GM10266 (cell line): ENCODE measurements at regions not wholly inside any gene's neighbourhood (a gene's known extent, or its start where the extent isn't known, plus 50 kb on each side); places are given as distances from the start of the nearest gene placed in this dataset.

Experiments used
- DNase-seq: peaks from one replicate; pipeline ENCODE4 v3.0.0; 2012; ENCODE audit errors: extremely low spot score
- CTCF ChIP-seq: IDR thresholded peaks from 2 replicates; pipeline ENCODE4 v1.5.1; 2012; ENCODE audit warnings: mild to moderate bottlenecking, low read depth; ENCODE audit not compliant: control insufficient read depth, insufficient read depth; ENCODE audit errors: missing control alignments

DNA sequence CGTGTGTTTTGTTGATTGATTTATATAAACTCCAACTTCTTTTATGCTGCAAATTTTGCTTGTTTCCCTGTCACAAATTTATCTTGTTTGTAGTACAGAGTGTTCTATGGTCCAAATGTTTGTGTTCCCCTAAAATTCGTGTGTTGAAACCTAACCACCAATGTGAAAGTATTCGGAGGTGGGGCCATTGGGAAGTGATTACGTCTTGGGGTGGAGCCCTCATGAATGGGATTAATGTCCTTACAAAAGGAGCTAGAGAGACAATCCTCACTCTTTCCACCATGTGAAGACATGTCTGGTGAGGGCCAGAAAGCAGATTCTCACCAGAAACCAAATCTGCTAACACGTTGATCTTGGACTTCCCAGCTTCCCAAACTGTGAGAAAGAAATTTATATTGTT, 262.0 kb downstream of the MAN2A1 start:
- no peak for TF ChIP-seq CTCF
- no peak for DNase-seq

DNA sequence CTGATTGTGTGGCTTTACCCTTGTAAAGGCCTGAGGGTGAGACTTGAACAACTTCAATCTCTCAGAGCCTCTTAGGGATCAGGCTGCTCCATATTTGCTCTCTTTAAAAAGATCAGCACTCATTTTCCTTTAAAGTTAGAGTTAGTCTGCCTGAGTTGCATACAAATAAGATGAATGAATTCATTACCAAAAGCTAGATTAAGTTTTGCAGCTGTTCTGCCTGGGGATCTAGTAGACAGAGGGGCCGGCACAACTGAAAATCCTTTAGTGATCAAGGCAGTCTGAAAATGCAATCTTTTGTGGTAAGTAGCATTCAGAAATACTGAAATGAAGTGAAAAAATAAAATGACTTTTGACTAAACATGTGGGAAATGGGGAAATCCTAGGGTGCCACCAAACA, 264.0 kb downstream of the MAN2A1 start:
- no peak for TF ChIP-seq CTCF
- no peak for DNase-seq

- no peak for DNase-seq
- TF ChIP-seq CTCF = no peak
Measured at GRCh38 chr5:109956884-109957283, 267.2 kb downstream of the MAN2A1 start.

DNA sequence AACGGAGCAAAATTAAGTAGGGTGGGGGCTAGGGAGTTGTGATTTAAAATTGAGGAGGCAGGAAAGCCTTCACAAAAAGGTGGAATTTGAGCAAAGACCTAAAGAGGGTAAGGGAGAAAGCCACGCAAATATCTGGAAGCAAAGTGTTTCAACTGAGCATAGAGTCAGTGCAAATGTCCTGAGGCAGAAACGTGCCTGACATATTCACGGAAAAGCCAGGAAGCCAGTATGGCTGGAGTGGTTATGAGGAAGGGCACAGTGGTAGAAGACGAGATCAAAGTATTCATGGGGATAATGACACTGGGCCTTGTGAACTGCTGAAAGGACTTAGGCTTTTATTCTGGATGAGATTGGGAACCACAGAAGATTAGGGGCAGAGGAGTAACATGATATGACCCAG, 268.4 kb downstream of the MAN2A1 start:
- DNase-seq = no peak
- TF ChIP-seq CTCF = no peak

DNA sequence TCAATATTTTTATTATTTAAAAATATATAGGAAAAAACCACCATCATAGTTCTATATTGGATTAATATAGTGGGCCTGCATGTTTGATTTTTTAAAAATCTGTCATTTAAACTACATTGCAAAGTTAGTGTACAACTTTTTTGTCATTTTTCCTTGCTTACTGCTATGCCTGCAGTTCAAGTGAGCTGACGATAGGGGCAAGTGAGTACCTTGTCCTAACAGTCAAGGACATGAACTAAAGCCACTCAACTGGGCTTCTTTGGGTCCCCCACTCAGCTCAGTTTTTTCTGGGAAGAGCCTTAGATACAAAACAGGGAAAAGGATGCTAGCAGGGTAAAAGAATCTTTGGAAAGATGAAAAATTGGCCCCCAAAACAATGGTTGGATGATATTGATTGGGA, 269.9 kb downstream of the MAN2A1 start:
- TF ChIP-seq CTCF = peak; percentile 8
- no peak for DNase-seq

- no peak for TF ChIP-seq CTCF
- DNase-seq = no peak
Measured at GRCh38 chr5:109961751-109962150, 272.0 kb downstream of the MAN2A1 start.

GRCh38 chr5:109962882-109963603, 273.3 kb downstream of the MAN2A1 start:
- no peak for DNase-seq
- no peak for TF ChIP-seq CTCF
